ENCODE measurements at regions not wholly inside any gene's neighbourhood (a gene's known extent, or its start where the extent isn't known, plus 50 kb on each side); places are given as distances from the start of the nearest gene placed in this dataset.
"Not testable (repeated sequence)": the region's sequence is repeated elsewhere in the genome, so short reads cannot be mapped to it uniquely, and the experiment has no call there.

DNA sequence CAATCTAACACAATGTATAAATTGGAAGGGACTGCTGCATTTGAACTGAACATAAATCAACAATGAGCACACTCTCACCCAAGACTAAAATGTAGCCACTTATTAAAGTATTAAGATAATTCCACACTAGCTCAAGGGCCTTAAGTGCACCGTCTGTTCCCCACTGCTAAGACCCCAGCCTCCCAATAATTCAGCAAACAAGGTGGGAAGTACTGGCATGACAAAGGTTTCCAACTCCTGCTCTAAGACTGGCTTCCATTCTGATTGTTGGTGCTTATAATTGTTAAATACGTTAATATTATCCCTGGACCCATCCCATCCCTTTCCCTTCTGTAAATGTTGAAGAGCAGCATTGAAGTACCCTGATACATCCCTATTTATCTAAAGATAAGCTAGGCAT is 636.7 kb downstream of the NR2F1-AS1 start:
- Histone ChIP-seq H3K9ac (ENCODE audit: low read depth in 1 of 2, low read length in 2 of 2) (no peak overlapping the region), H3K27ac (ENCODE audit: low read depth in 2 of 2, low read length in 2 of 2) (no peak overlapping the region), H3K9me3 (ENCODE audit: control insufficient read depth in 2 of 2, low read length in 2 of 2) (no peaks in the 10 kb centered on the region), H3K4me3 (ENCODE audit: low read length in 2 of 2) (no peak overlapping the region), H3K27me3 (ENCODE audit: control insufficient read depth in 2 of 2, insufficient read depth in 2 of 2, low read length in 2 of 2) (no peaks in the 10 kb centered on the region), H3K36me3 (ENCODE audit: control insufficient read depth in 2 of 2, insufficient read depth in 2 of 2, low read length in 2 of 2) (no peaks in the 10 kb centered on the region), H3K4me1 (ENCODE audit: control insufficient read depth in 2 of 2, insufficient read depth in 2 of 2, low read length in 2 of 2) (no peaks in the 10 kb centered on the region)

DNA sequence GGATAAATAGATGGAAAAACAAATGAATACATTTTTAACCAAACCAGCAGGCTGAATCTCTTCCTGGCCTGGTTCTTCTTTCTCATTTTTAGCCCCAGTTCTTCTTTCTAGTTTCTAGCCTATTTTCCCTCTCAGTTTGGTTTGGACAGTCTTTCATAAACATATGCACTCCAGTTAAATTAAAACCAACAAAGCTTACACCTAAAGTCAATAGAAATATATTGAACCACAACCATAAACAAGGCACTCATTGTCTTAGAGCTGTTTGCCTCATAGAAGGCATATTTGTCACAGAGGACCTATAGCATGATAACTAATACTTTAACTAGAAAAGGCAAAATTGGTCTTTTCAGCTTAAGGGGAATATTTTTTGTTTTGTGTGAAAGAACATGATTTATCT is 638.3 kb downstream of the NR2F1-AS1 start:
- no peak overlapping the region for H3K9ac ChIP-seq (ENCODE audit: low read depth in 1 of 2, low read length in 2 of 2)
- H3K4me1 ChIP-seq (ENCODE audit: control insufficient read depth in 2 of 2, insufficient read depth in 2 of 2, low read length in 2 of 2) = no peaks in the 10 kb centered on the region
- H3K9me3 ChIP-seq (ENCODE audit: control insufficient read depth in 2 of 2, low read length in 2 of 2) = no peaks in the 10 kb centered on the region
- H3K27ac ChIP-seq (ENCODE audit: low read depth in 2 of 2, low read length in 2 of 2) = no peak overlapping the region
- H3K4me3 ChIP-seq (ENCODE audit: low read length in 2 of 2) = no peak overlapping the region
- no peaks in the 10 kb centered on the region for H3K27me3 ChIP-seq (ENCODE audit: control insufficient read depth in 2 of 2, insufficient read depth in 2 of 2, low read length in 2 of 2)
- H3K36me3 ChIP-seq (ENCODE audit: control insufficient read depth in 2 of 2, insufficient read depth in 2 of 2, low read length in 2 of 2) = no peaks in the 10 kb centered on the region

DNA sequence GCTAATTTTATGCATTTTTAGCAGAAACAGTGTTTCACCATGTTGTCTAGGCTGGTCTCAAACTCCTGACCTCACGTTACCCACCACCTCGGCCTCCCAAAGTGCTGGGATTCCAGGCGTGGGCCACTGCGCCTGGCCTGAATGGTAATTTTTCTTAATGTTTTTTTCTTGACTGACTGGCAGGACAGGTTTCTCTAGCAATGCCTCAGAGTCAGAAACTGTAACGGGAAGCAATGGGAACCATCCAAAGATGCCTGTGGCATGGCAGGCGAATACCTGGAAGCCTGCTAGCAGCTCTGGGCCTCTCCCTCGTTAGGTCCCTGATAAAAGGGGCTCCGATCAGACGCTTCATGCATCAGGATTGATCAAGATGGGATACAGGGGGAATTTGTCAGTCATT is 639.2 kb downstream of the NR2F1-AS1 start:
- H3K27ac ChIP-seq (ENCODE audit: low read depth in 2 of 2, low read length in 2 of 2) = no peak overlapping the region
- H3K36me3 ChIP-seq (ENCODE audit: control insufficient read depth in 2 of 2, insufficient read depth in 2 of 2, low read length in 2 of 2) = no peaks in the 10 kb centered on the region
- H3K9ac ChIP-seq (ENCODE audit: low read depth in 1 of 2, low read length in 2 of 2) = no peak overlapping the region
- H3K4me3 ChIP-seq (ENCODE audit: low read length in 2 of 2) = no peak overlapping the region
- H3K4me1 ChIP-seq (ENCODE audit: control insufficient read depth in 2 of 2, insufficient read depth in 2 of 2, low read length in 2 of 2) = no peaks in the 10 kb centered on the region
- no peaks in the 10 kb centered on the region for H3K9me3 ChIP-seq (ENCODE audit: control insufficient read depth in 2 of 2, low read length in 2 of 2)
- H3K27me3 ChIP-seq (ENCODE audit: control insufficient read depth in 2 of 2, insufficient read depth in 2 of 2, low read length in 2 of 2) = no peaks in the 10 kb centered on the region

DNA sequence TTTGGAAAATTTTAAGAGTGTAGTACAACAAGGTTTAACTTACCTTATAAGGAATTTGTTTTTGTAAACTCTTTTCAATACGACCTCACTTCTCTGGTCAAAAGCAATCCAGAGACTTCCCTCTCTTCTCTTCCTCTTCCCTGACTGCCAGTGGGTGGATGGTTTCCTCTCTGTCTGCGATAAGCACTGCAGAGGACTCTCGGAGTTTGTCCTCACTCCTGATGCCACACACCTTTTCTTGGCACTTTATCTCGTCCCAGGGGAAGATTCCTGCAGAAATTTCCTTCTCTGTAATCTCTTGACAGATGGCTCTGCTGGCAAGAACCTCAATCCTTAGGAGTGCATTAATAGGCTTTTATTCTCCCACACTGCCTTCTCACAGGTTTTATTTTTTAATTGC is 641.6 kb downstream of the NR2F1-AS1 start:
- Histone ChIP-seq H3K9ac (ENCODE audit: low read depth in 1 of 2, low read length in 2 of 2) (no peak overlapping the region), H3K36me3 (ENCODE audit: control insufficient read depth in 2 of 2, insufficient read depth in 2 of 2, low read length in 2 of 2) (no peaks in the 10 kb centered on the region), H3K9me3 (ENCODE audit: control insufficient read depth in 2 of 2, low read length in 2 of 2) (no peaks in the 10 kb centered on the region), H3K27me3 (ENCODE audit: control insufficient read depth in 2 of 2, insufficient read depth in 2 of 2, low read length in 2 of 2) (no peaks in the 10 kb centered on the region), H3K27ac (ENCODE audit: low read depth in 2 of 2, low read length in 2 of 2) (no peak overlapping the region), H3K4me1 (ENCODE audit: control insufficient read depth in 2 of 2, insufficient read depth in 2 of 2, low read length in 2 of 2) (no peaks in the 10 kb centered on the region), H3K4me3 (ENCODE audit: low read length in 2 of 2) (no peak overlapping the region)

DNA sequence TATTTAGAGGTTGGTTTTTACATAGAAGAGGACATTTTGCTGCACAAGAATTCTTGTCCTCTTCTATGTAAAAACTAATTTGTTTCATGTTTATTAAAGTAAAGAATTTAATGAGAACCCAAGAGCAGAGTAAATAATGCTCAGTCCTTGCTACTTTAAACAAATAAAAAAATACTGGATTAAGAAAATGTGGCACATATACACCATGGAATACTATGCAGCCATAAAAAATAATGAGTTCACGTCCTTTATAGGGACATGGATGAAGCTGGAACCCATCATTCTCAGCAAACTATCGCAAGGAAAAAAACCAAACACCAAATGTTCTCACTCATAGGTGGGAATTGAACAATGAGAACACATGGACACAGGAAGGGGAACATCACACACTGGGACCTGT is 643.6 kb downstream of the NR2F1-AS1 start:
- not testable (repeated sequence) for H3K27me3 ChIP-seq (ENCODE audit: control insufficient read depth in 2 of 2, insufficient read depth in 2 of 2, low read length in 2 of 2); H3K4me3 ChIP-seq (ENCODE audit: low read length in 2 of 2); H3K9ac ChIP-seq (ENCODE audit: low read depth in 1 of 2, low read length in 2 of 2); H3K9me3 ChIP-seq (ENCODE audit: control insufficient read depth in 2 of 2, low read length in 2 of 2); H3K27ac ChIP-seq (ENCODE audit: low read depth in 2 of 2, low read length in 2 of 2); H3K4me1 ChIP-seq (ENCODE audit: control insufficient read depth in 2 of 2, insufficient read depth in 2 of 2, low read length in 2 of 2); H3K36me3 ChIP-seq (ENCODE audit: control insufficient read depth in 2 of 2, insufficient read depth in 2 of 2, low read length in 2 of 2)

DNA sequence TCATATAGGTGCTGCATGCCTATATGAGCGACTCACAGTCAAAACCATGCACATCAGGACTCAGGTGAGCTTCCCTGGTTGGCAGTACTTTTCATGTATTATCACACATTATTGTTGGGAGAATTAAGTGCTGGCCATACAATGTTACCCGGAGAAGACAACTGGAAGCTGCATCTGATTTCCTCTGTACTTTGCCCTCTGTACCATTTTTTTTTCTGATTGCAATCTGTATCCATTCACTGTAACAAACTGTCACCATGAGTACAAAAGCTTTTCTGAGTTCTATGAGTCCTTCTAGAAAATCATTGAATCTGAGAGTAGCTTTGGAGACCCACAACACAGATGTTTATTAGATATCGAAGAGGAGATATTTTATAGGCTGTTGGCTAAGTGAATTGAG is 651.0 kb downstream of the NR2F1-AS1 start:
- H3K36me3 ChIP-seq (ENCODE audit: control insufficient read depth in 2 of 2, insufficient read depth in 2 of 2, low read length in 2 of 2) = no peaks in the 10 kb centered on the region
- H3K4me3 ChIP-seq (ENCODE audit: low read length in 2 of 2) = no peak overlapping the region
- no peak overlapping the region for H3K9ac ChIP-seq (ENCODE audit: low read depth in 1 of 2, low read length in 2 of 2)
- no peak overlapping the region for H3K27ac ChIP-seq (ENCODE audit: low read depth in 2 of 2, low read length in 2 of 2)
- H3K9me3 ChIP-seq (ENCODE audit: control insufficient read depth in 2 of 2, low read length in 2 of 2) = no peaks in the 10 kb centered on the region
- no peaks in the 10 kb centered on the region for H3K4me1 ChIP-seq (ENCODE audit: control insufficient read depth in 2 of 2, insufficient read depth in 2 of 2, low read length in 2 of 2)
- H3K27me3 ChIP-seq (ENCODE audit: control insufficient read depth in 2 of 2, insufficient read depth in 2 of 2, low read length in 2 of 2) = no peaks in the 10 kb centered on the region

DNA sequence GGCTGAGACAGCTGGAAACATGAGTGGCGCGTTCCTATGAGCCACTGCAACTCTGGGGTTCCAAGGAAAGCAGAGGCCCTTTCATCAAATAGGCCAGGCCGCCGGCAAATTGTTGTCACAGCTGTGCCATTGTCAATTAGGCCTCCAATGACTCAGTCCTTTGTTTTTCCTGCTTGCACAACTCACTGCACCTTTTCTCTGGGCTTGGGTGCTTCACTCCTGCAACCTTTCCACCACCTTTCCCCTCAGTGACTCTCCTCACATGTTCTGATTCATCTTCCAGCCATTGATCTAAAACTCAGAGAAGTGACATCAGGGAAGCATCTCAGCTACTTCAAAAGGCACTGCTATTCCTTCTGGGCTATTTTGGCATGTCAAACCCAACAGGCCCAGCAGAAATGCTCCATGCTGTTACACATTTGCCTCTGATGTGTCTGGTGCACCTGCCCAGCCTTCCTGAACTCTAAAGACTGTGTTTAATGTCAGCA is 653.7 kb downstream of the NR2F1-AS1 start:
- Histone ChIP-seq H3K27me3 (ENCODE audit: control insufficient read depth in 2 of 2, insufficient read depth in 2 of 2, low read length in 2 of 2) (no peaks in the 10 kb centered on the region), H3K4me3 (ENCODE audit: low read length in 2 of 2) (no peak overlapping the region), H3K27ac (ENCODE audit: low read depth in 2 of 2, low read length in 2 of 2) (no peak overlapping the region)

DNA sequence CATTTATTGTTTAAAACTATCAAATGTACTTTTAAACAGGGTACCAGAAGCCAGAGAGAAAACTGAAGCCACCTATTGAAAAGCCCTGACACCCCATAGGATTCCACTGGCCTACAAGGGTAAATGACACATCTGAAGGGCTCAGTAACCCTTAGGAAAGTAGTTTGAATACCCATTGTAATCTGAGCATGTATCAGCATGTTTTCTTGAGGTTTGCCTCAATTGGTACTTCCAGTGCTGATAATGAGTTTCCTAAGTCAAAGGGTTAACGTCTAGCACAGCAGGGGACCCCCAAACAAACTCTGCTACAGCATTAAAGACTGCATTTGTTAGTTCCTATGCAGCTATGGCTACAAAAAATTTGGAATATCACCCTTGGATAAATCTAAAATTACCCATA is 657.1 kb downstream of the NR2F1-AS1 start:
- Histone ChIP-seq H3K4me3 (ENCODE audit: low read length in 2 of 2) (no peak overlapping the region), H3K27ac (ENCODE audit: low read depth in 2 of 2, low read length in 2 of 2) (no peak overlapping the region), H3K36me3 (ENCODE audit: control insufficient read depth in 2 of 2, insufficient read depth in 2 of 2, low read length in 2 of 2) (no peaks in the 10 kb centered on the region), H3K4me1 (ENCODE audit: control insufficient read depth in 2 of 2, insufficient read depth in 2 of 2, low read length in 2 of 2) (no peaks in the 10 kb centered on the region), H3K27me3 (ENCODE audit: control insufficient read depth in 2 of 2, insufficient read depth in 2 of 2, low read length in 2 of 2) (no peaks in the 10 kb centered on the region), H3K9ac (ENCODE audit: low read depth in 1 of 2, low read length in 2 of 2) (no peak overlapping the region), H3K9me3 (ENCODE audit: control insufficient read depth in 2 of 2, low read length in 2 of 2) (no peaks in the 10 kb centered on the region)

More for the DNA sequence above, 653.7 kb downstream of the NR2F1-AS1 start:
- no peak overlapping the region for H3K9ac ChIP-seq (ENCODE audit: low read depth in 1 of 2, low read length in 2 of 2)
- no peaks in the 10 kb centered on the region for H3K36me3 ChIP-seq (ENCODE audit: control insufficient read depth in 2 of 2, insufficient read depth in 2 of 2, low read length in 2 of 2)
- H3K9me3 ChIP-seq (ENCODE audit: control insufficient read depth in 2 of 2, low read length in 2 of 2) = no peaks in the 10 kb centered on the region
- no peaks in the 10 kb centered on the region for H3K4me1 ChIP-seq (ENCODE audit: control insufficient read depth in 2 of 2, insufficient read depth in 2 of 2, low read length in 2 of 2)

DNA sequence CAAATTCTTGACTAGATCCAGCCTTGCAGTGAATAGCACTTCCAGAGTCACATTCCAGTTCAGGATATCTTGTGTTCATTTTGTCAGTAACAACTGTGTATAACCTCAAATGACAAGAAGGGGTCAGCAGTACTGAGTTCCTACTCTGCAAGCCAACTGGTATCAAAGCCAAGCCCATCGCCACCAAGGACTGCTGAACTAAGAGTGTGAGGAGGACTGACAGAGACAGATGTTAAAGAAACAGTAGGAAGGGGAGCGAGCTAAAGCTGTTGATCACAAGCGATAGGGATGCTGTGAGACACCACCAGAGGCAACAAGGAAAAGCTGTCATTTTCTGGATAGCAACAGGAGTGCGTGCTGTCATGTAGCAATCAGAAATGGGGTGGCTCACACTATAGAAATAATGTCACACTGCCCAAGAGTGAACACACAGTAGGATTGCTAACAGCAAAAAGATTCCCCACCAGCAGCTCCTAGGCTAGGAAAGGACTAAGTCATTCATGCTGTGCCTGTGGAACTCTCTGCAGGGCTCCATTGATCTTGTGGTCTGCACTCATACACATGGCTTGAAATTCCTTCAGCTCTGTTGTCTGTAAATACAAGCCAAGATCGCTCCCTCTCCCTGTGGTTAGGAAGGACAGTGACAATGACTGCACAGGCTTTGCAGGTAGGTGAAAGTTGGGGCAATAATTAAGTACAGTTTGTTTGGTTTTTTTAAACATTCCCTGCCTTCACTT is 658.6 kb downstream of the NR2F1-AS1 start:
- Histone ChIP-seq H3K36me3 (ENCODE audit: control insufficient read depth in 2 of 2, insufficient read depth in 2 of 2, low read length in 2 of 2) (no peaks in the 10 kb centered on the region), H3K9me3 (ENCODE audit: control insufficient read depth in 2 of 2, low read length in 2 of 2) (no peaks in the 10 kb centered on the region), H3K27me3 (ENCODE audit: control insufficient read depth in 2 of 2, insufficient read depth in 2 of 2, low read length in 2 of 2) (no peaks in the 10 kb centered on the region), H3K4me3 (ENCODE audit: low read length in 2 of 2) (no peak overlapping the region), H3K9ac (ENCODE audit: low read depth in 1 of 2, low read length in 2 of 2) (no peak overlapping the region), H3K4me1 (ENCODE audit: control insufficient read depth in 2 of 2, insufficient read depth in 2 of 2, low read length in 2 of 2) (no peaks in the 10 kb centered on the region), H3K27ac (ENCODE audit: low read depth in 2 of 2, low read length in 2 of 2) (no peak overlapping the region)

DNA sequence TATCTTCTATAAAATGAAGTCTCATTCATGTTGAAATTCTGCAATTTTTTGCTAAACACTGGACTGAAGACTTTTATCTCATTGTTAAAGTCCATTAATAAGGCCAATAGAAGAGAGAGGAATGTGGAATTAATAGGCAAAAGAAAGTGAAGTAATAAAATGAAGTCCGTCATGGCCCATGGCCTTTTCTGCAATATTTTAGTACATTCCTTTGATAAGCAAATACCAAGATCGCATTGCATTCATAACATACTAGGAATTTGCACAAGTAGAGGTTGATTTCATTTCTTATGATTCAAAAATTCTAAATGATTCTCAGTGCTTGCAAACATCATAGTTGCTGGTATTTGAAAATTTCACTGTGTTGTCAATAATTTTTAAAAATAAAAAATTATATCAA is 664.0 kb downstream of the NR2F1-AS1 start:
- no peaks in the 10 kb centered on the region for H3K27me3 ChIP-seq (ENCODE audit: control insufficient read depth in 2 of 2, insufficient read depth in 2 of 2, low read length in 2 of 2)
- H3K9ac ChIP-seq (ENCODE audit: low read depth in 1 of 2, low read length in 2 of 2) = no peak overlapping the region
- no peaks in the 10 kb centered on the region for H3K9me3 ChIP-seq (ENCODE audit: control insufficient read depth in 2 of 2, low read length in 2 of 2)
- H3K36me3 ChIP-seq (ENCODE audit: control insufficient read depth in 2 of 2, insufficient read depth in 2 of 2, low read length in 2 of 2) = no peaks in the 10 kb centered on the region
- H3K27ac ChIP-seq (ENCODE audit: low read depth in 2 of 2, low read length in 2 of 2) = no peak overlapping the region
- no peak overlapping the region for H3K4me3 ChIP-seq (ENCODE audit: low read length in 2 of 2)
- H3K4me1 ChIP-seq (ENCODE audit: control insufficient read depth in 2 of 2, insufficient read depth in 2 of 2, low read length in 2 of 2) = no peaks in the 10 kb centered on the region

Measured in mucosa of rectum (tissue), 2 donors.